ENCODE measurements at regions not wholly inside any gene's neighbourhood (a gene's known extent, or its start where the extent isn't known, plus 50 kb on each side); places are given as distances from the start of the nearest gene placed in this dataset.
"Not testable (repeated sequence)": the region's sequence is repeated elsewhere in the genome, so short reads cannot be mapped to it uniquely, and the experiment has no call there.

DNA sequence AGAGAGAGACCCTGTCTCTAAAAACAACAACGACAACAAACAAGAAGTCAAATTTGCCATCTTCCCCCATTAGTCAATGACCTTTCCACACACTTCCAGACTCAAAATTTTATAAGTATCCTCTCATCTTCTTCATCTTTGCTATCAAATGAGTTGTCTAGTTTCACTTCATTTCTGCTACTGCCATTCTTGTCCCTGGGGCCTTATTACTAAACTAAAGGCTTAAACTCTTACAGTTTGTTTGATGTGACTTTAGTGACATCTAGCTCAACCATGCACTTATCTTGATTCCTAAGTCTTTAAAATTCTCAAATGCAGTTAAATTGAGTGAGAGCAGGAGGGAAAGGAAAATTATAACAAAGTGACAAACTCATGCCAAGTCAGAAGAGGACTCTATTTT, 271.8 kb upstream of the GK2 start:
- no peak for DNase-seq (ENCODE audit: extremely low read depth, low read depth)
- TF ChIP-seq, protein P1, sequence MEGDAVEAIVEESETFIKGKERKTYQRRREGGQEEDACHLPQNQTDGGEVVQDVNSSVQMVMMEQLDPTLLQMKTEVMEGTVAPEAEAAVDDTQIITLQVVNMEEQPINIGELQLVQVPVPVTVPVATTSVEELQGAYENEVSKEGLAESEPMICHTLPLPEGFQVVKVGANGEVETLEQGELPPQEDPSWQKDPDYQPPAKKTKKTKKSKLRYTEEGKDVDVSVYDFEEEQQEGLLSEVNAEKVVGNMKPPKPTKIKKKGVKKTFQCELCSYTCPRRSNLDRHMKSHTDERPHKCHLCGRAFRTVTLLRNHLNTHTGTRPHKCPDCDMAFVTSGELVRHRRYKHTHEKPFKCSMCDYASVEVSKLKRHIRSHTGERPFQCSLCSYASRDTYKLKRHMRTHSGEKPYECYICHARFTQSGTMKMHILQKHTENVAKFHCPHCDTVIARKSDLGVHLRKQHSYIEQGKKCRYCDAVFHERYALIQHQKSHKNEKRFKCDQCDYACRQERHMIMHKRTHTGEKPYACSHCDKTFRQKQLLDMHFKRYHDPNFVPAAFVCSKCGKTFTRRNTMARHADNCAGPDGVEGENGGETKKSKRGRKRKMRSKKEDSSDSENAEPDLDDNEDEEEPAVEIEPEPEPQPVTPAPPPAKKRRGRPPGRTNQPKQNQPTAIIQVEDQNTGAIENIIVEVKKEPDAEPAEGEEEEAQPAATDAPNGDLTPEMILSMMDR (IDR thresholded peaks at IDR 0.05; ENCODE audit: low read depth, low read length) = no peak

DNA sequence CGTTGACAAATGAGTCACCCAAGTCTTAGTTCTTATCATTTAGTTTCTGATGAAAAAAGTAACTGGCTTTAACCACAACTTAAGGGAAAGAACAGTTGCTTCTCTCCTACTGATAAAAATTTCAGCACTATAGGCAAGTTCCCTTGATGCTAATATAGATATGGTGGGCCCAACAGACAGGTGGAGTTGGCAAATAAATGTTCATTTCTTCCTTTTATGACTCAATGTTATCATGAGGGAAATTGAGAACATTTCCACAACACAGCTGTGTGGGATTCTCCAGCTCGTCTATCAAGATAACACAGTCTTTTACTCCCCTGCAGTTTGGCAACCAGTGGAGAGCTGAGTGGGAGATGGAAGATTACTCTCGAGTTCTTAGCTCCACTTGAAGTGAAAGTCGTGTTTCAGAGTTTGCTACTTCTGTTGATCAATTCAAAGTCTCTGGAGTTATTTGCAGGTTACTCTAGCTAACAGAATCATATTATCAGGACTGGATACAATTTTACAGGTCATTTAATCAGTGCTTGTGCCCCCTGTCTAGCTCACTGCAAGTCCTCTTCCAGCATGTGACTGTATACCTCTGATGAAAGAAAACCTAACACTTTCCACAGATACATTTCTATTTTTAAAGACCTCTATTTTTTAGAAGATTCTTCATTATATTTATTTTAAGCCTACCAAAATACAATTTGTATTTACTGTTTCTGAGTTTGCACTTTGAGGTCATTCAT, 270.6 kb upstream of the GK2 start:
- no peak for DNase-seq (ENCODE audit: extremely low read depth, low read depth)
- TF ChIP-seq, protein P1 (IDR thresholded peaks at IDR 0.05; ENCODE audit: low read depth, low read length) = no peak

DNA sequence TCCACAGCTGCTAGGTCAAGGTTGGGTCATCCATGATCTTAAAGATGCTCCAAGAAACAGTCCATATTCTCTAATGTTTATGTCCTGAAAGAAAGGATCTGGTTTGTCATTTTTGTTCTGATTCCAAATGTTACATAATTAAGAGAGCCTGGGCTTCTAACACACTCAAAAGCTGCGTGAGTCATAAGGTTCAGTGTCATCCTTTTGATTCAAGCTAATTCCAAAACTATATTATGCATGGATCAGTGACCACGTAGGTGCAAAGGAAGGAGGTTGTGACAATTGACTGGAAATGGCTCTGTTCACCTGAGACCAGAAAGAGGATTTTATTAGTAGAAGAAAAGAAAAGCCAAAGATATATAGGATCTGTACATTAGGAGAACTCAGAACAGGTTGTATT, 268.7 kb upstream of the GK2 start:
- TF ChIP-seq, protein P1 (IDR thresholded peaks at IDR 0.05; ENCODE audit: low read depth, low read length) = no peak
- DNase-seq (ENCODE audit: extremely low read depth, low read depth) = no peak

DNA sequence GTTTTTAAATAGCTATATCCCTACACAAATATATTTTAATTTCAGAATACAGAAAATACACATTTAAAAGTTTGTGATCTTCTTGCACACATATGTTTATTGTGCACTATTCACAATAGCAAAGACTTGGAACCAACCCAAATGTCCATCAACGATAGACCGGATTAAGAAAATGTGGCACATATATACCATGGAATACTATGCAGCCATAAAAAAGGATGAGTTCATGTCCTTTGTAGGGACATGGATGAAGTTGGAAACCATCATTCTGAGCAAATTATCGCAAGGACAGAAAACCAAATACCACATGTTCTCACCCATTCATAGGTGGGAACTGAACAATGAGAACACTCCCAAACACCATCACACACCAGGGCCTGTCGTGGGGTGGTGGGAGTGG, 266.9 kb upstream of the GK2 start:
- DNase-seq (ENCODE audit: extremely low read depth, low read depth) = not testable (repeated sequence)

DNA sequence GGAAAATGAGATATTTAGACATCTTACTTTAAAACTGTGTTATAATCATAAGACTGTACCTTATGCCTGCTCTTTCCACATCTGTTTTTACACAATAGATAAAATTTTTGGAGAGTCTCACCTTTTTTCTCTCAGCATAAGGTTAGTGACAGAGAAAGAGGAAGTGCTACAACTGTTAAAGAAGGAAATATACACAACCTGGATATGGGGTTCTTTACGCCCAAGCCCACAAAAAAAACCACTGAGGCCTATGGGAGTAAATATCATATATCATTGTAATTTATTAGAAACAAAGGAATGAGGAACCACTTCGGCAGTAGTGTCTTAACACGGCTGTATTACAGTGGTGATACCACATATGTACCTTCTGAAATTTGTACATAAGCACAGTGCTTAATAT, 265.9 kb upstream of the GK2 start:
- TF ChIP-seq, protein P1 (IDR thresholded peaks at IDR 0.05; ENCODE audit: low read depth, low read length) = no peak
- no peak for DNase-seq (ENCODE audit: extremely low read depth, low read depth)

DNA sequence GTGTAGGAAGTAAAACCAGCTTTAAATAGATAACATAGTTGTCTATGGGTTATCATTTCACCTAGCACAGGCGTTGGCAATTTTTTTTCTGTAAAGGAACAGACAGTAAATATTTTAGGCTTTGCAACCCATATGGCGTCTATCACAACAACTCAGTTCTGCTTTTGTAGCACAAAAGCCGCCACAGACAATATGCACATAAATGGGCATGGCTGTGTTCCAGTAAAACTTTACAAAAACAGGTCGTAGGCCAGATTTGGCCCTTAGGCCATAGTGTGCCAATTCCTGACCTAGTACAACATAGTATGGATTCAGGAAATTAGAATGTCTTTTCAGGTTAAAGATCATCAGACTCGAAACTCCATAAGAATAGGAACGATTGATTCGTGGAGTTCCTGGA, 265.3 kb upstream of the GK2 start:
- TF ChIP-seq, protein P1 (IDR thresholded peaks at IDR 0.05; ENCODE audit: low read depth, low read length) = no peak
- DNase-seq (ENCODE audit: extremely low read depth, low read depth) = no peak

DNA sequence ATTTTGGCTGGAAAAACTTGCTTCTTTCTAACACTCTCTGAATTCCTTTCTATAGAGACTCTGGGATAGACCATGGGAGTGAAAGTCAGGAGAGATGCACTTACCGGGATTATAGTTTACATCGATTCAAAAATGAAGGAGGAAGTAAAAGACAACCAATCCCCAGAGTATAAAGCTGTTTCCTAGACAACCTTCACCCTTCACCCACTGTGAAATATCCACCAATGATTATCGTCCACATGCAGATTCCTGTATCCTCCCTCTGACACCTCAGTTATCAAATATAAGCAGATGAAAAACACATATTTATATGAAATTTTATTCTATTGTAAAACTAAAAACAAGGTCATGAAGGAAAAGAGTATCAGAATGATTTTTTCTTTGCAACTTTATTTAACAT, 258.8 kb upstream of the GK2 start:
- no peak for DNase-seq (ENCODE audit: extremely low read depth, low read depth)
- TF ChIP-seq, protein P1 (IDR thresholded peaks at IDR 0.05; ENCODE audit: low read depth, low read length) = no peak

DNA sequence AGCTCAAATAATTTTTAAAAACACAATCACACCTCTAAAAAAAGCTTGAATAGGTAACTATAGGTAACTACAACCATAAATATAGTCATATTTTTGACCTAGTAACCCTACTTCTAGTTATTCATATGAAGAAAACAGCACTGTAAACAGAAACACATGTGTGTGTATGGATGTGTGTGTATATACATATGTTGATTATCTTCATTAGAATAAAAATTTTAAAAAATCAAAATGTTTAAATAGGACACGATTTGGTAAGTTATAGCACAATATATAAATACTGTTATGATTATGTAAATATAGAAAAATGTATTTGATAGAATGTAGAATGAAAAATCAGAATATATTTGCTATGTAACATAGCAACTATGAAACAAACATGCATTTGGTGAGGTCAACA, 258.1 kb upstream of the GK2 start:
- DNase-seq (ENCODE audit: extremely low read depth, low read depth) = no peak
- TF ChIP-seq, protein P1 (IDR thresholded peaks at IDR 0.05; ENCODE audit: low read depth, low read length) = no peak
